Astrocyte of the cerebellum (primary cell): ENCODE measurements at regions not wholly inside any gene's neighbourhood (a gene's known extent, or its start where the extent isn't known, plus 50 kb on each side); places are given as distances from the start of the nearest gene placed in this dataset.

Source experiments
- DNase-seq: peaks from one replicate; pipeline ENCODE4 v3.0.0-alpha.2; 2011; ENCODE audit warnings: low read depth
- H3K4me3 ChIP-seq: 2 replicates; pipeline ENCODE4 v1.5.1; 2011; ENCODE audit warnings: mild to moderate bottlenecking, low read depth, low read length, moderate library complexity
- in situ Hi-C: cut with HindIII; loops from 2 replicates; pipeline ENCODE4 v1.10.0; 2017; ENCODE audit warnings: low sequenced_read_pairs
- TF ChIP-seq, protein P1 (sequence below): IDR thresholded peaks from 2 replicates; pipeline ENCODE4 v1.5.1; 2012; ENCODE audit warnings: low read length, low read depth, moderate library complexity, mild to moderate bottlenecking; ENCODE audit errors: missing control alignments

DNA sequence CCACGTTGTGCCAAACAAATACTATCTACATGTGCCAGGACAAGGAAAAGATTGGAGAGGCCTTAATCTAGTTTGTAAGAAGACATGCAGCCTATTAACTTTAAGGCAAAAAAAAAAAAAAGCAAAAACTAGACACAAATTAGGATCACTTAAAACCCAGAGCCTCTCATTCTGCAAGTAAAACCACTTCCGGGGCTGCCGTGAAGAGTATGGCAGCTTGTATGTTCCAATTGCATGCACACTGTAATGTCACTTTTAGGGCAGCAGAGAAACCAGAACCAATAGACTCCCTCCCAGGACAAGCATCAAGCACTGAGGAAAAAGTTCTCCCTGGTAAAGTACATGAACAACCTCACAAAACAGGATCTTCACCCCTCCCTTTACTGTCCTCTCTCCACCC lies 70.6 kb downstream of the RSL24D1 start:
- DNase-seq = no peak
- in situ Hi-C loops = no loop called here
- TF ChIP-seq, protein P1, sequence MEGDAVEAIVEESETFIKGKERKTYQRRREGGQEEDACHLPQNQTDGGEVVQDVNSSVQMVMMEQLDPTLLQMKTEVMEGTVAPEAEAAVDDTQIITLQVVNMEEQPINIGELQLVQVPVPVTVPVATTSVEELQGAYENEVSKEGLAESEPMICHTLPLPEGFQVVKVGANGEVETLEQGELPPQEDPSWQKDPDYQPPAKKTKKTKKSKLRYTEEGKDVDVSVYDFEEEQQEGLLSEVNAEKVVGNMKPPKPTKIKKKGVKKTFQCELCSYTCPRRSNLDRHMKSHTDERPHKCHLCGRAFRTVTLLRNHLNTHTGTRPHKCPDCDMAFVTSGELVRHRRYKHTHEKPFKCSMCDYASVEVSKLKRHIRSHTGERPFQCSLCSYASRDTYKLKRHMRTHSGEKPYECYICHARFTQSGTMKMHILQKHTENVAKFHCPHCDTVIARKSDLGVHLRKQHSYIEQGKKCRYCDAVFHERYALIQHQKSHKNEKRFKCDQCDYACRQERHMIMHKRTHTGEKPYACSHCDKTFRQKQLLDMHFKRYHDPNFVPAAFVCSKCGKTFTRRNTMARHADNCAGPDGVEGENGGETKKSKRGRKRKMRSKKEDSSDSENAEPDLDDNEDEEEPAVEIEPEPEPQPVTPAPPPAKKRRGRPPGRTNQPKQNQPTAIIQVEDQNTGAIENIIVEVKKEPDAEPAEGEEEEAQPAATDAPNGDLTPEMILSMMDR = no peak
- no peak overlapping the region for H3K4me3 ChIP-seq

DNA sequence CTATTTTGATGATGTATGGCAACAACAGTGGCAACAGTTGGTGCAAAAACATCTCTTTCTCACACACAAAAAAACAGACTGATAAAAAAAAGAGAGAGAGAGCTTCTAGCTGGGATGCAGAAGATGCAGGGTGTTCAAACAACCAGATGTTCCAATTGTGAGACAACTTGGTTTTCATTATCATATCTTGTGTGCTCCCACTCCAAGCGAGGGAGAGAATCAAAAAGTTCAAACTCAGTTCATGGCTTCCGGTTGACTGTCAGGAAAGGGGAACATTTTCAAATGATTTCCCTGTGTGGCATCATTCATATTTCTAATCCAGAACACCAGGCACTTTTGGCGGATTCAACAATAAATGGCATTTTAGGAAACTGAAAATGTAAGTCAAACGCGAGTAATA lies 72.1 kb downstream of the RSL24D1 start:
- no peak for DNase-seq
- no peak overlapping the region for H3K4me3 ChIP-seq
- in situ Hi-C loops = no loop called here
- TF ChIP-seq, protein P1 = no peak

DNA sequence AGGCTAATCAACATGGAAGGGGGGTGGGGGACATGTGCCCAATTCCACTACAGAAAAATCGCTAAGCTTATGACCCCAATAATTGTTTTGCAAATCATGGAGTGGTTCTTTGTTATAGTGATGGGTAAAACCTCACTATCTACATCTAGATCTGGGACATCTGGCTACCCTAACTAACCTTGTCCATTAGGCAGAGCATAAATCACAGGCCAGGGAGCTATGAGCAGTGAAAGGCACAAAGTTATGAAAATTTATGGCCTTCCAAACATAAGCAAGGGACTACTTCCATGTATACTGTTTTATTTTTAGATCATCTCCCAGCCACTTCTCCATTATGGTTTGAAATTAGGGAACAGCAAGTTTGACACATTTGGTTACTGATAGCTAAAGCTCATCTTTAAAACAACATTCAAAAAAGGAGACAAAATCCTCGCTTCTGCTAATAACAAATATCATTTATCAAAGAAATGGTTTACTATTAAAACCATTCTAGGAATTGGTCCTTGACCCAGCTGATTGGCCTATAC lies 78.3 kb downstream of the RSL24D1 start:
- in situ Hi-C loops = no loop called here
- TF ChIP-seq, protein P1 = no peak
- no peak for DNase-seq
- no peak overlapping the region for H3K4me3 ChIP-seq

DNA sequence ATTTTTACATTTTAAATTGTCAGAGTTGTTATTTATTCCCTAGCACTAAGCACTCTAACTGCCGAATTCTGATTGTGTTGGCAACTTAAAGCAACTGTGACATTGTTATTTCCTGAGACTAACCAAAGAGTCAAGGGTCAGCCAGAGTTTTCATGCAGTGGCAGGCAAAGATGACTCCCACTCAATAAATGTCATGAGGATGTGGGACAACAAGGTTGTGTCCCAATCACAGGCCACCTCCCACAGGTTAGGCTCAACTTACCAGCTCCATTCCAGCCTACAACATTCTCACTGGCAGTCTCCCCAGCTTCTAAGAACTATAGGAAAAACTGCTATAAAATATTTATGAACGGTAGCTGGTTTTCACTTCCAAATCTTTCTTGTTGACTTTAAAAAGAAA lies 80.1 kb downstream of the RSL24D1 start:
- H3K4me3 ChIP-seq = no peak overlapping the region
- no peak for DNase-seq
- in situ Hi-C loops = no loop called here
- TF ChIP-seq, protein P1 = no peak

DNA sequence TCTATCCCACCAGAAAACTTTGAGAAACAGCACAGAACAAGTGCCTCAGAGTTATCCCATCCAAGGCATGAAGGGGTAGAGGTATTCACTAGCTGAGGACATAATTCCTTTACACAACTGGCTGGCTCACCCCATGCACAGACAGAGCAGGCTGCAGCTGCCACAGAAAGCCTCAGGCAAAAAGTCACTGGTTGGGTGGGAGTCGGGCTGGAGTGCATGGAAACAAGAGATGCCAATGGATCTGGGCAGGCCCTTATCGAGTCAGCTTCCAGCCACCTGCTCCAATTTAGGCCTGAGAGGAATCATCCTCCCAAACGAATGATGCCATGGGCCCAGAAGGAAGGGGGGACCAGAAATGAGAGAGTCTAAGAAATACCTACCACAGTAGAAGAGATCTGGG lies 83.0 kb downstream of the RSL24D1 start:
- no peak for DNase-seq
- in situ Hi-C loops = no loop called here
- no peak overlapping the region for H3K4me3 ChIP-seq
- TF ChIP-seq, protein P1 = no peak

DNA sequence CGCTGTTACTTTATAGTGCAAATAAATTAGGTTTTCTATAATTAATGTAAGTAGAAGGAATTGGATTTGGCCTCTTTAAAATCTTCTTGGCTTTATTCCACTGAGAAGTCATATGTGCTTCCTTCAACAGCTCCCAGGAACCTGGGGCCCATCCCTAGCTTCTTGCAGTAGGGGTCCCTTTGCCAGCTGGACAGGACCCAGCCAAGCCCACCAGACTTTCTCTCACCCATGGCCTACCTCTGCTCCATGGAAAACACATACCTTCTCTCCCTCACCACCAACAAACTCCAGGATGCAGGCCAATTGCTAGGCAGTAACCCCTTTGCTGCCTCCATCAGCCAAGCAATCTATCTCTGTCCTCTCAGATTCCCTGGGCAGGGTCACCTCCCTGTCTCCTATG lies 84.0 kb downstream of the RSL24D1 start:
- TF ChIP-seq, protein P1 = no peak
- no peak for DNase-seq
- no peak overlapping the region for H3K4me3 ChIP-seq
- in situ Hi-C loops = no loop called here

DNA sequence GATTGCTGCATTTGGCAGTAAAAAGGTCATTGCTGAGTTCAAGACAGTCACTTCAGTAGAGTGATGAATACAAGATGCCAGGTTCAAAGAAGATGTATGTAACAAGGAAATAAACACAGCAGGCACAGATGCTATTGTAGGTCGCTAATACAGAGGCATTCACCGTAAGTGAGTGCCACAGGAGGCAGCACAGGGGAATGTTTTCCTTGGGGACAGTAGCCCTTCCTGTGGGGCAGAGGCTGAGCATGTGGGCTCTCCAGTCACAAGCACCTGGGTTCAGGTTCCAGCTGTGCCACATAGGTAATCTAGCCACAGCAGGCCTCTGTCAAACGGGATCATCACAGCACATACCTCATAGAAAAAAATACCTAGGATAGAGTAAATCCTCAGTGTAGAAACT lies 86.3 kb downstream of the RSL24D1 start:
- TF ChIP-seq, protein P1 = no peak
- no peak for DNase-seq
- in situ Hi-C loops = no loop called here
- H3K4me3 ChIP-seq = no peak overlapping the region
